HG02943 (cell line): ENCODE measurements at regions not wholly inside any gene's neighbourhood (a gene's known extent, or its start where the extent isn't known, plus 50 kb on each side); places are given as distances from the start of the nearest gene placed in this dataset.

Source experiments
- ATAC-seq: cut with Tn5 transposase; IDR thresholded peaks from one replicate; pipeline ENCODE4 v1.9.1; 2021; ENCODE audit warnings: mild to moderate bottlenecking, low read depth, moderate library complexity; ENCODE audit not compliant: unreplicated experiment

DNA sequence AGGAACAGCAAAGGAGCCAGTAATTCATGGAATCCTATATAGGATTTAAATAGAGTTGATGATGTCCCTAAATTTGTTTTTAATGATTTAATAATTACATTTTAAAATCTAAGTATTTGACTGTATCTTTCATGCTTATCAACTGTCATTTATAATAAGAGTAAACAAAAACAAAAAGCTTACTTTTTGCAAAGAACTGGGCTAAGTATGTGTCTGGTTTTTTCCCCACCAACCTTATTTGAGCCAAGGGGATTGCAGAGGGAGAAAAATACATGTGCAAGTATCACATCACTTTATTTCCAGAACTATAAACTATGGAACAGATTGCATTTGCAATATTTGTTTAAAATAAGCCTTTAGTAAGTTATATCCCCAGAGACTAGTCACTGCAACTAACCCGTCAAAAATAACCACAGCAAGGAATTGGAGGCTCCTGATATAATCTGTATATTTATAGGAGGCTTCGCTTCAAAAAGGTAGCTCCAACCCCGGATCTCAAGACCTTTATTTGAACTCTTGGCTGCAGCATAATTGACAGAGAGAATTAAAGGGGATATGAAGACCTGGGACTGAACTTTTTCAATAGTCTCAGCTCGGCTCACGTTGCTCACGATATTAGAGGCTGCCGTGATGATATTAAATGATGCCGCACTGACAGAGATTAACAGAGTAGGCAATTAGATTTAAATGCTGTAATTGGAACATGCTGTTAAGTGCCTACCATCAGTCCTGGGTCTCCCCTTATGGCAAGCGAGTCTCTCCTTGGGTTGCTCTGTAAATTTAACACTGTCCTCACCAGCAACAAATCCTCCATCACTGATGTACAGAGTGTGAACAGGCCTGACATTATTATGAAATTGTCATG lies 329.1 kb upstream of the NFIA start:
- ATAC-seq: no peak

GRCh38 chr1:60751306-60751705 lies 331.1 kb upstream of the NFIA start:
- ATAC-seq: no peak

DNA sequence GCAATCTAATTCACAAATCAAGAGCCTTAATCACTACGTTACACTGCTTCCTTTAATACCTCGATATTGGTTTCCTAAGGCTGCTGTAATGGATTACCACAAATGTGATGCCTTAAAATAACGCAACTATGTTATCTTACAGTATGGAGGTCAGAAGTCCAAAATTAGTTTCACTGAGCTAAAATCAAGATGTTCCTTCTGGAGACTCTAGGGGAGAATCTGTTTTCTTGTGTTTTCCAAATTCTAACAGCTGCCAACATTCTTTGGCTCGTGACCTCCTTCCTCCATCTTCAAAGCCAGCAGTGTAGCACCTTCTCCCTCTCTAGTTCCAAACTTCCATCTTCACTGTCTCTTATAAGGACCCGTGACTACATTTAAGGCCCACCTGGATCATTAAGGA lies 335.0 kb upstream of the NFIA start:
- no peak for ATAC-seq

GRCh38 chr1:60746278-60746791 lies 336.0 kb upstream of the NFIA start:
- no peak for ATAC-seq

- no peak for ATAC-seq
Observed at GRCh38 chr1:60745484-60745883, 336.9 kb upstream of the NFIA start.

GRCh38 chr1:60742339-60742738 lies 340.0 kb upstream of the NFIA start:
- no peak for ATAC-seq

GRCh38 chr1:60740154-60740553 lies 342.2 kb upstream of the NFIA start:
- ATAC-seq: no peak

- ATAC-seq: no peak
Observed at GRCh38 chr1:60739729-60740128, 342.6 kb upstream of the NFIA start.

GRCh38 chr1:60732977-60733401 lies 349.4 kb upstream of the NFIA start:
- no peak for ATAC-seq

DNA sequence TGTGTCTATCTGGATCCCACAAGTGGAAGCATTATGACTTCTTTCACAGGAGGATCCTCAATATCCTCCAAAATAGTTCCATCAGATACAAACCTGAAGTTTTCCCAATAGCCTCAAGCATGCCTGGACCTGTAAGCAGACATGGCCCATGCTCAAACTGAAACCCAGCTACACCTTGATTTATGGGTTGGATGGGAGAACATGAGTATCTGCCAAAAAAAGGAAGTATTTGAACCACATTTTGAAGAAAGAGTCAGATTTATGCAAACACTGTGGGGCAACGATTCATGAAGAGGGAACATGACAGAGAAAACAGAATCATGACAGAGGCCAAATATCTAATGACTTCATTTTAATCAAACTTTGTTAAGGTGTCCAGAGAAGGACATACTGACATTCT lies 351.0 kb upstream of the NFIA start:
- ATAC-seq: no peak

DNA sequence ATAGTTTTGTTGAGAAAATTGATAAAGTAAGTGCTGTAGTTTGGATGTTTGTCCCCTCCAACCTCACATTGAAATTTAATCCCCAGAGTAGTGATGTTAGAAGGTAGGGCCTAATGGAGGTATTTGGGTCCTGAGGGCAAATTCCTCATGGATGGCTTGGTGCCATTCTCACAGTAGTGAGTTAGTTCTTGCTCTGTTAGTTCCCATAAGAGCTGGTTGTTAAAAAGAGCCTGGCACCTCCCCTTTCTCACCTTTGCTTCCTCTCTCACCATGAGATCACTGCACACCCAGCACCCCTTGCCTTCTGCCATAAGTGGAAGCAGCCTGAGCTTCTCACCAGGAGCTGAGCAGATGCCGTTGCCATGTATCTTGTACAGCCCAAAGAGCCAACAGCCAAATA lies 354.8 kb upstream of the NFIA start:
- no peak for ATAC-seq

DNA sequence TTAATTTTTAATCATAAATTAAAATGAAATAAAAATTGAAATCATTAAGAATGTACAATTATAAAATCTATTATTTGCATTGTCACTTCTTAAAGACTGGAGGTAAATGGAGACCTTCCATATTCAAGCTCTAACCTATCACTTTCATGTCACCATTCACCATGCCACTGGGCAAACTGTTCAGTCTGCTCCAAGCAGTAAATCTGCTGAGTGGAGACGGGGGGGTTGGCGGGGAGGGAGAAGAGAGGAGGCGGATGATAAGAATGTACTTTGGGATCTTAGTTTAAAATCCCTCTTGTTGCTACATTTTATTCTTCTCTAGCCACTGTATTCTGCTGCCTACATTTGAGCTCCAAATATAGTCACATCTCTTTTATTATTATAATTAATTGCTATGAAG lies 365.9 kb upstream of the NFIA start:
- ATAC-seq: no peak

DNA sequence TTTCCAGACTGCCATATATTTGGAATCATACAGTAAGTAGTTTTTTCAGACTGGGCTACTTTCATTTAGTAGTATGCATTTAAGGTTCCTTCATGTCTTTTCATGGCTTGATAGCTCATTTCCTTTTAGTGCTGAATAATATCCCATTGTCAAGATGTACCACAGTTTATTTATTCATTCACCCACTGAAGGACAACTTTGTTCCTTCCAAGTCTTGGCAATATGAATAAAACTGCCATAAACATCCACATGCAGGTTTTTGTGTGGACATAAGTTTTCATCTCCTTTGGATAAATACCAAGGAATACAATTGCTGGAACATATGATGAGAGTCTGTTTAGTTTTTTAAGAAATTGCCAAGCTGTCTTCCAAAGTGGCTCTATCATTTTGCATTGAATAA lies 366.4 kb upstream of the NFIA start:
- ATAC-seq: no peak

DNA sequence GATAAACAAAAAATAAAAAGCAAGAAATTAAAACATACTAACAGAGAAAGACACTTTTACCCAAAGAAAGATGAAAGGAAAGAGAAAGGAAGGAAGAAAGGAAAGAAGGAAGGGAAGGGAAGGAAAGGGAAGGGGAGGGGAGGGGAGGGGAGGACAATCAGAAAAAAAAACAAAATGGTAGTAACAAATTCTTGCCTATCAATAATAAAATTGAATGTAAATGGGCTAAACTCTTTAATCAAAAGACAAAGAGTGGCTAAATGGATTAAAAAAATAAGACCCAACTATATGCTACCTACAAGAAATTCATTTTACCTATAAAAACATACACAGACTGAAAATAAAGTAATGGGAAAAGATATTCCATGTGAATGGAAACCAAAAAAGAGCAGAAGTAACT lies 372.9 kb upstream of the NFIA start:
- no peak for ATAC-seq

- ATAC-seq: no peak
Observed at GRCh38 chr1:60705026-60705425, 377.3 kb upstream of the NFIA start.

GRCh38 chr1:60703155-60703554 lies 379.2 kb upstream of the NFIA start:
- no peak for ATAC-seq

GRCh38 chr1:60699325-60699724 lies 383.0 kb upstream of the NFIA start:
- ATAC-seq: no peak

GRCh38 chr1:60697204-60697994 lies 385.0 kb upstream of the NFIA start:
- no peak for ATAC-seq

GRCh38 chr1:60696512-60696911 lies 385.8 kb upstream of the NFIA start:
- ATAC-seq: no peak

- ATAC-seq: no peak
Observed at GRCh38 chr1:60695716-60696171, 386.6 kb upstream of the NFIA start.

- ATAC-seq: no peak
Observed at GRCh38 chr1:60694980-60695379, 387.4 kb upstream of the NFIA start.
